LoVo (cell line): ENCODE measurements at regions not wholly inside any gene's neighbourhood (a gene's known extent, or its start where the extent isn't known, plus 50 kb on each side); places are given as distances from the start of the nearest gene placed in this dataset.
"Not testable (repeated sequence)": the region's sequence is repeated elsewhere in the genome, so short reads cannot be mapped to it uniquely, and the experiment has no call there.

Source experiments
- DNase-seq: peaks from one replicate; pipeline ENCODE4 v3.0.0-alpha.2; 2016; ENCODE audit warnings: low spot score

DNA sequence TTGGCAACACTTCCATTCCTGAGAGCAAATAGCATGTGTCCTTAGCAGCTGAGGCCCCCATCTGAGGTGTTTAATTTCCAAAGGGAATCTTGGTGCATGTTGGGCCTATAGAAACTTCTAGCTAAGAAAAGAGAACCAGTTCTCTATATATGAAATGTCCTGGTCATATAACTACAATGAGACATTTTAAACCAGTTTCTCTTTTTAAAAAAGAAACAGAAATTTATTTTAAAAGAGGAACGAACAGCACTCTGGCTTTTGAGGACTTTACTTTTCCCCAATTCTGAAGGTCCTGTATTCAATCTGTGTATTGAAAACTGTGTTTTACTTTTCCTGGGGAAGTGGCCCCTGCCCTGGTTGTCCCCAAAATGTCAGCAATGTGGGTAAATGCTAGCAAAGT lies 94.0 kb upstream of the FOXN2 start:
- no peak for DNase-seq

DNA sequence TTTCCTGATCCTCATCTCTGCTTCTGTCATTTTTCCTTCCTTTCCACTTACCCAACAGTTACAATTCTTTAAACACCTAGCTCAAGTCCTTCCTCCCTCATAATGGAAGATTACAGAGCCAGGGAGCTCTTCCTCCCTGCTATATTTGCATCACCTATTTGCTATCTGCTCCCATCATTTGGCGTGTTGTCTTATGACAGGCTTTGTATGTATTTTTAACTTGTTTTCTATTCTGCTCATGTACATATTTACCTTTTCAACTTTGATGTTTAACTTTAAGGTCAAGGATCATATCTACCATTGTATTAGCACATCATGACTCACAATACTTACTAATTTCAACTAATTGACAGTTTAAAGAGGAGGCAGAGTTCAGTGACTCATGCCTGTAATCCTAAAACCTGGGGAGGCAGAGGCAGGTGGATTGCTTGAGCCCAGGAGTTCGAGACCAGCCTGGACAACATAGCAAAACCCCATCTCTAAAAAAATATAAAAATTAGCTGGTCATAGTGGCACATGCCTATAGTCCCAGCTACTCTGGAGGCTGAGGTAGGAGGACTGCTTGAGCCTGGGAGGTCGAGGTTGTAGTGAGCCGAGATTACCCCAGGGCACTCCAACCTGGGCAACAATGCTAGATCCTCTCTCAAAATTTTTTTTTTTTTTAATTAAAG lies 92.5 kb upstream of the FOXN2 start:
- DNase-seq = peak; percentile 54

DNA sequence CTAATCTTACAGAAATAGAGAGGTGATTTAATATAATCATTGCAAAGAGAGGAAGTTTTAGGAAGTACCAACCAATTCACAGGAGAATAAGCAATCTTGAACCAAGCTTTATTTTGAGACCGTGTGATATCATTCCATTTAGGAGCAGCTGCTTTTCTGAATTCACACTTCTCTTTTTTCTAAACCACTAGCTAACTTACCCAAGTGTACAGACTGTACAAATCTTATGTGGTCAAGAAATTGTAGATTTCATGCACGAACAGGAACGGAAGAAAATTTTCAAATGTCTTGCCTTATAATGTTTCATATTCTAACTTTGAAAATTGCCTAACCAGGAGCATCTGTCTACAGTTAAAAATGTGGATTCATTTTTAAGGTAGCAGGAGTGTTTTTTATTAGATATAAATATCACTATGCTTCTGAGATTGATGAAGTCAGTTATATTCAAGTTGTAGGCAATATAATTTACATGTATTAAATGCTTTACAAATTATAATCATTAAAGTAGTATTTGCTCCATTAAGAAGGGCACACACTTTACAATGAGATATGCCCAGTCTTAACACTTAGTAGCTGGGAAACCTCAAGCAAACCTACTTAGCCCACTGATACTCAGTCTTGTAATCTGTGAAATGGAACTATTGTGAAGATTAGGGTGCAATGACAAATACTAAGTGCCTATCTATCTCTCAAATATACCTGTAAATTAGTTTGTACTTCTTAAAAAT lies 86.7 kb upstream of the FOXN2 start:
- DNase-seq = no peak

- DNase-seq = no peak
Measured at GRCh38 chr2:48228345-48228684, 86.2 kb upstream of the FOXN2 start.

- no peak for DNase-seq
Measured at GRCh38 chr2:48229063-48229462, 85.4 kb upstream of the FOXN2 start.

DNA sequence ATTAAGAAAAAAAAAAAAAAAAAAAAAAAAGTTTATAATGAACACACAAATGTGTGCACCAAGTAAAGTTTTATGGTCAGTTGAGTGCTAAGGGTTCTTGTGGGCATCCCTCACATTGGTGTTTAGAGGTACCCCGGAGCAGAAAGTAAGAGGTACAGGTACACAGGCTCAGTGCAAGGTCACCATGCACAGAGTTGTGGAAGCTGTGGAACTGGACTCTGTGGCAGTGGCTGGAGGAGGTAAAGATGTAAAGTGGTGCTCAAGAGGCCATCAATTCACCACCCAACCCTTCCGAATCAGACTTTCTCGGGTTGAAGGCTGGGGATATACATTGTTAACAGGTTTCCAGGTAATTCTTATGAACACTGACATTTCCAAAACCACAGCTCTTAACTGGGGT lies 83.6 kb upstream of the FOXN2 start:
- no peak for DNase-seq

DNA sequence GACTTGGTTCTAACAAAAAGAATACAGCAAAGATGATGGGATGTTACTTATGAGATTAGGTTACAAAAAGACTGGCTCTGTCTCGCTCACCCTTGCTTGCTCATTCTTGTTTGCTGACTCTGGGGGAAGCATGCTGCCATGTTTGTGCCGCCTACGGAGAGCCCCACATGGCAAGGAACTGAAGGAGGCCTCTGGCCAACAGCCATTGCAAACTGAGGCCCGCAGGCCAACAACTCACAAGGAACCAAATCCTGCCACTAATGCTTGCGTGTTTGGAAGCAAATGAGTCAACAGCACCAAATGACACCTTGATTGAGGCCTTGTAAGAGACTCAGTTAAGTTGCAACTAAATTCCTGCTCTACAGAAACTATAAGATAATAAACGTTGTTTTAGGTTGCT lies 82.1 kb upstream of the FOXN2 start:
- no peak for DNase-seq

DNA sequence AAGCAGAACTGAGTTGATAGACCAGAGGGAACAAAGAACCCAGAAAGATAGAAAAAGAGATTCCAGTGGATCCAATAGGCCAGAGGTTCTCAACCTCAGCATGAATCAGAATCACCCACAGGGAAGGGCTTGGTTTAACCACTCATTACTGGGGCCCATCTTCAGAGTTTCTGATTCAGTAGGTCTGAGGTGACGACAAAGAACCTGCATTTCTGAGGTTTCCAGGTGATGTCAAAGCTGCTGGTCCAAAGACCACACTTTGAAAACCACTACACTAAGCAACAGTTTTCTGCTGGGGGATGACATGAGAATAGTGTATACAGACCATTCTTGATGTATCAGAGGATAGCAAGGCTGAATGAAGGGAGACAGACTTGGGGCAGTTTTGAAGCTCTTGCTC lies 81.5 kb upstream of the FOXN2 start:
- no peak for DNase-seq

- DNase-seq = not testable (repeated sequence)
Measured at GRCh38 chr2:48233824-48234223, 80.7 kb upstream of the FOXN2 start.

DNA sequence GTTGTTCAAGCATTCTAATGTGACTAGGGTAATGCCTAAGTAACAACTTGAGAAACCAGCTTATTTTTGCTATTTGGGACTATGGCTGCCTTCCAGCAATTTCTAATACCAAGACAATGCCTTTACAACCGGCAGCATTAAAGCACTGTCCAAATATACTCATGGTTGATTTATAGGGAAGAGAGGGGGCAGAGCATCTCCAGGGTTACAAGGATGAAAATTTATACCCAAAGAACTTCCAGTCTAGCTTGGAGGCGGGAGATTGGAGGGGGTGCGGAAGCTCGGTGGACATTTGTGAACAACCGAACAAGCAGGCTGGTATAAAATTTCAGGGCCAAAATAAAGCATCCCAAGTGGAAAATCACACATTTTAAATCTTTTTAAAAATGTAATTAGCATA lies 79.4 kb upstream of the FOXN2 start:
- no peak for DNase-seq

GRCh38 chr2:48238381-48238780 lies 76.1 kb upstream of the FOXN2 start:
- no peak for DNase-seq

- no peak for DNase-seq
Measured at GRCh38 chr2:48240912-48241311, 73.6 kb upstream of the FOXN2 start.

DNA sequence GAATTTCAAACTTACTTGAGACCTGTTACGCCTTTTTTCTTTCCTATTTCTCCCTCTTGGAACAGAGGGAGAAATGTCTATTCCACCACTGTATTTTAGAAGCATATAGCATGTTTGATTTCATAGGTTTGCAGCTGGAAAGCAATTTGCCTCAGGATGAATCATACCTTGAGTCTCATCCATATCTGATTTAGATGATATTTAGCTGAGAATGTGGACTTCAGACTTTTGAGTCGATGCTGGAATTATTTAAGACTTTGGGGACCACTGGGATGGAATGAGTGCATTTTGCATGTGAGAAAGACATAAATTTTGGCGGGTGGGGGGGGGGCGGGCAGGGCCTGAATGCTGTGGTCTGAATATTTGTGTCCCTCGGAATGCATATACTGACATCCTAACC lies 67.3 kb upstream of the FOXN2 start:
- DNase-seq = no peak

DNA sequence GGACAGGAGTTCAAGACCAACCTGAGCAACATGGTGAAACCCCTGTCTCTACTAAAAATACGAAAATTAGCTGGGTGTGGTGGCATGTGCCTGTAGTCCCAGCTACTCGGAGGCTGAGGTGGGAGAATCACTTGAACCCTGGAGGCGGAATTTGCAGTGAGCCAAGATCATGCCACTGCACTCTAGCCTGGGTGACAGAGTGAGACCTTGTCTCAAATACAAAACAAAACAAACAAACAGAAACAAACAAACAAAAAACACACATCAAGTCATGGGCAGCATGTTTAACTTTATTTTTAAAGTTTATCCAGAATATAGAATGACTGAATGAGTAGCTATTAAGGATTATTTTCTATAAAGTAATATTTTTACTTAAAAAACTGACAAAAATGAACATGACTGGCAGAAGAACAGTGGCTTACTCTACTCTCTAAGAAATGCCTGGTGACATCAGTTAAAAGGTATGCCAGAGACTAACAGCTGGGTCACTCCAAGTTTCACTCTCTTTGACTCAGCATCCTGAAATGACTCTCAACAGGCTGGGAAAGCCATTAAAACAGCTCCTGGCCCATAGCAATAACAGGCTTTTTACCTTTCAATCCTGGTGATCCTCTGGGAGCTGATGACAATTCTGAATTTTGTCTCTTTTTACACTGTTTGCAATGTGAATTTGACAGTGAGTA lies 66.1 kb upstream of the FOXN2 start:
- DNase-seq = peak; percentile 63

DNA sequence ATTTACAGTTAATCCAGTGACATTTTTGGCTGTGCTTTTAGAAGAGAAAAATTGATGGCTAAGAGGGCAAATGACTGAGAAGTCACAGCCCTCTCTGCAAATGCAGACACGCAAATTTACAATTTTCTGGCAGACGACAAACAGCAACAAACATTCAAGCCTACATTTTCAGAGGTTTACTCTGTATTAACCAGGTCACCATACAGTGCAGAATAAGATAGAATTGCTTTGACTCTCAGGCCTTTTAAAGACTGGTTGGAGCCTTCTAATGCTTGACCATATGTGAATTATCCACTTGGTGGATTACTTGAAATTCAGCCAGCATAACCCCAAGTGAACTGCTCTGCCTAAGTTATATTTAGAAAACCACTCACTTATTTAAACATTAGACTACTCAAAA lies 65.5 kb upstream of the FOXN2 start:
- DNase-seq = no peak

GRCh38 chr2:48249631-48250473 lies 64.6 kb upstream of the FOXN2 start:
- DNase-seq = no peak

DNA sequence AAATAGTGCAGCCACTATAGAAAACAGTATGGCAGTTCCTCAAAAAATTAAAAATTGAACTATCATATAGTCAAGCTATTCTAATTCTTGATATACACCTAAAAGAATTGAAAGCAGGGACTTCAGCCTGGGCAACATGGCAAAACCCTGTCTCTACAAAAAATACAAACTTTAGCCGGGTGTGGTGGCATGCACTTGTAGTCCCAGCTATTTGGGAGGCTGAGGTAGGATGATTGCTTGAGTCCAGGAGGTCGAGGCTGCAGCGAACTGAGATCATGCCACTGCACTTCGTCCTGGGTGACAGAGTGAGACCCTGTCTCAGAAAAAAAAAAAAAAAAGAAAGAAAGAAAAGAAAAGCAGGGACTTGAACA lies 64.0 kb upstream of the FOXN2 start:
- no peak for DNase-seq

GRCh38 chr2:48250943-48251342 lies 63.5 kb upstream of the FOXN2 start:
- no peak for DNase-seq

DNA sequence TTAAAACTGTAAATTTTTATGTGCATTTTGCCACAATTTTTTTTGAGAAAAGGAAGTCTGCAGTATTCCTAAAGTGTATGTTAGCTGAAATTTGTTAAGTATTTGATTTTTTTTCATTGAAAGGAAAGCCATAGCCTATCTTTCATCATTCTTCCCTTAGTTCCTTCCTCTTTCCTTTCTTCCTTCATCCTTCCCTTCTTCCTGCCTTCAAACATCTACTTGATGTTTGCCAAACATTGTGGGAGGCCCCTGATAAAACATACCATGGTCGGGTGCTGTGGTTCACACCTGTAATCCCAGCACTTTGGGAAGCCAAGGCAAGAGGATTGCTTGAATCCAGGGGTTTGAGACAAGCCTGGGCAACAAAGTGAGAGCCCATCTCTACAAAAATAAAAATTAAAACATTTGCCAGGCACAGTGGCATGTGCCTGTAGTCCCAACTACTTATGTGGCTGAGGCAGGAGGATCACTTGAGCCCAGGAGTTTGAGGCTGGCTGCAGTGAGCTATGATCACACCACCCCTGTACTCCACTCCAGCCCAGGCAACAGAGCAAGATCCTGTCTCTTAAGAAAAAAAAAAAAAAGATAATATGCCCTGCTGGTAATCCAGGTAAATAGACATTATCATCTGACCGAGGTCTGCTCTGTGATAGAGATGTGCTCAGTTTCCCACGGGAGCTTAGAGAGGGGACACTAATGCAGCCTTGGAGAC lies 62.9 kb upstream of the FOXN2 start:
- no peak for DNase-seq

DNA sequence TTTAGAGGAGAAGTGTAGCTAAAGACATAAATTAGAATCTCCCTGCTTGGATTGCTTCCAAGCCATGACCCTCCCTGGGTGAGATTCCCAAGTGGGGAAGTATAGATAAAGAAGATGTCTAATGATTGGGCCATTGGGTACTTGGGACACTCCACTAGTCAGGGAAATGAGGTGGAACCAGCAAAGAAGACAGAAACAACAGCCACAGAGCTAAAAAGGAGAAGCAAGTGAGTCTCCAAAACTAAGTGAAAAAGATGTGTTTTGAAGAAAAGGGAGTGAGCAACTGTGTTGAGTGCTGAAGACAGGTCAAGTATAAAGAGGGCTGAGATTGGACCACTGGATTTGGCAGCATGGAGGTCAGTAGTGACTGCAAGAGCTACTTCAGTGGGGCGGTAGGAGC lies 61.2 kb upstream of the FOXN2 start:
- DNase-seq = no peak

DNA sequence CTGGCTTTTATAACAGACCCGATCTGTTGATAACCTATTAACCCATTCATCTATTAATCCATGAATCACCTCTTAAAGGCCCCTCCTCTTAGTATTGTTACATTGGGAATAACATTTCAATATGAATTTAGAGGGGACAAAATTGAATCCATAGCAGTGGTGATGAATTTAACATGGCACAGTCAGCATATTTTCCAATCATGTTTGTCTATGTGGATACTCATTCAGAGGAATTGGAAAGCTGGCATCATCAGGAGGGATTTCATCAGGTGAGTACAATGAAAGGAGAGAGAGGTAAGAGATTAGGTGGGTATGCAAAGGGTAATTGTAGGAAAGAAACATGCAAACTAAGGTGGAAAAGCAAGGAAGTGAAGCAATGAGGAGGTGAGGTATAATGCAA lies 59.6 kb upstream of the FOXN2 start:
- DNase-seq = no peak

GRCh38 chr2:48257456-48257855 lies 57.0 kb upstream of the FOXN2 start:
- DNase-seq = no peak
